ENCODE measurements at regions not wholly inside any gene's neighbourhood (a gene's known extent, or its start where the extent isn't known, plus 50 kb on each side); places are given as distances from the start of the nearest gene placed in this dataset.

DNA sequence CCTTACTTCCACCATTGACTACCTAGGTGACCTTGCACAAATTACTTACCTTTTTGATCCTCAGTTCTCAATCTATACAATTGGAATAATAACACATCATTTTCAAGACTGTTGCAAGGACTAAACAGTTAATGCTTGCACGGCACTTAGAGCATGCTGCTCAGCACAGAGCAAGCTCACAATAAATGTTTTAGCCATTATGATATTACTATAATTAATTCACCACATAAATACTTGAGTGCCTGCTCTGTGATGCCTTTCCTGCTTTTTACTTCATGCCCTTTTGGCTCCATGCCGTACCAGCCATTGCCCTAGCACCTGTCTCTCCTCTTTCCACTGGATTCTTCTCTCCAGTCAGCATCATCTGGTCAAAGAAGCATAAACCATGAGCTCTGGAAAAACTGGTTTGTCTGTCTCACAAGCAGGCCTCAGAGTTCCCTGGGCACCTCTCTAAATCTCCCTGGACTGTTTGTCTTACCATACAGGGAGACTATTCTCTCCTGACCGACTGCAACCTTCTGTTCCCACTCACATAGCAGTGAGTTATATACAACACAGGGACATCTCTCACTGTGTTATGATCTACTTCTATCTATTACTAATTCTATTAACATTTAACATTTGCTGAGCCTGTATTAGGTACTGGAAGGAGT lies 260.4 kb upstream of the ADRA1B start:
- H3K4me1 ChIP-seq (ENCODE audit: insufficient read depth, poor library complexity, severe bottlenecking): no peaks in the 10 kb centered on the region
- no peak for TF ChIP-seq CTCF (IDR thresholded peaks at IDR 0.05; ENCODE audit: poor library complexity, severe bottlenecking)
- ATAC-seq (ENCODE audit: low read depth) (no peak), DNase-seq (ENCODE audit: low spot score) (no peak)
- no peaks in the 10 kb centered on the region for H3K27me3 ChIP-seq (ENCODE audit: insufficient read depth, poor library complexity, severe bottlenecking)
- no peak overlapping the region for H3K27ac ChIP-seq (ENCODE audit: poor library complexity, severe bottlenecking)
- peaks cover 2% of the 10 kb centered on the region for H3K9me3 ChIP-seq (ENCODE audit: severe bottlenecking)
- H3K36me3 ChIP-seq (ENCODE audit: low read depth): no peaks in the 10 kb centered on the region
- H3K4me3 ChIP-seq (ENCODE audit: severe bottlenecking): no peak overlapping the region

DNA sequence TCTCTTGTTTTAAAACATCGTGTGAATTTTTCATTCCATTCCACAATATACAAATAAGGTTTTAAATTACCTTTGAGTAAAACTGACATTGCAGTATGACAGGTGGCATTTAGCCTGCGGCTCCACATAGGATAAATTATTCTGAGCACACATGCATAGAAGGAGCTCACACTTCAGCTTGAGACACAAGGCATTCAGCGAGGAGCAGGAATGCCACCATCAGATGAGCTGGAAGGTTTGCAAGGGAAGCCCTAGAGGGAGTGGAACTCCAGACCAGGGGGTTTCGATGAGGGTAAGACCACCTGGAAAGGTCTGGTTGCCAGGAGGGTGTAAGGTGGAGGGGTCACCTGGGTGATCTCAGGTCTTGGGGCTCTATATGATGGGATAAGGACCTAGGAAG lies 259.0 kb upstream of the ADRA1B start:
- Histone ChIP-seq H3K9me3 (ENCODE audit: severe bottlenecking) (peaks cover 2% of the 10 kb centered on the region), H3K4me1 (ENCODE audit: insufficient read depth, poor library complexity, severe bottlenecking) (no peaks in the 10 kb centered on the region), H3K27ac (ENCODE audit: poor library complexity, severe bottlenecking) (no peak overlapping the region), H3K4me3 (ENCODE audit: severe bottlenecking) (no peak overlapping the region), H3K36me3 (ENCODE audit: low read depth) (no peaks in the 10 kb centered on the region), H3K27me3 (ENCODE audit: insufficient read depth, poor library complexity, severe bottlenecking) (no peaks in the 10 kb centered on the region)
- no peak for DNase-seq (ENCODE audit: low spot score)
- no peak for TF ChIP-seq CTCF (IDR thresholded peaks at IDR 0.05; ENCODE audit: poor library complexity, severe bottlenecking)
- ATAC-seq (ENCODE audit: low read depth): no peak

GRCh38 chr5:159657771-159658170 lies 258.5 kb upstream of the ADRA1B start:
- no peak overlapping the region for H3K4me3 ChIP-seq (ENCODE audit: severe bottlenecking)
- no peak overlapping the region for H3K27ac ChIP-seq (ENCODE audit: poor library complexity, severe bottlenecking)
- peaks cover 2% of the 10 kb centered on the region for H3K9me3 ChIP-seq (ENCODE audit: severe bottlenecking)
- no peaks in the 10 kb centered on the region for H3K27me3 ChIP-seq (ENCODE audit: insufficient read depth, poor library complexity, severe bottlenecking)
- TF ChIP-seq CTCF (IDR thresholded peaks at IDR 0.05; ENCODE audit: poor library complexity, severe bottlenecking): no peak
- ATAC-seq (ENCODE audit: low read depth): no peak
- no peaks in the 10 kb centered on the region for H3K4me1 ChIP-seq (ENCODE audit: insufficient read depth, poor library complexity, severe bottlenecking)
- H3K36me3 ChIP-seq (ENCODE audit: low read depth): no peaks in the 10 kb centered on the region
- no peak for DNase-seq (ENCODE audit: low spot score)

DNA sequence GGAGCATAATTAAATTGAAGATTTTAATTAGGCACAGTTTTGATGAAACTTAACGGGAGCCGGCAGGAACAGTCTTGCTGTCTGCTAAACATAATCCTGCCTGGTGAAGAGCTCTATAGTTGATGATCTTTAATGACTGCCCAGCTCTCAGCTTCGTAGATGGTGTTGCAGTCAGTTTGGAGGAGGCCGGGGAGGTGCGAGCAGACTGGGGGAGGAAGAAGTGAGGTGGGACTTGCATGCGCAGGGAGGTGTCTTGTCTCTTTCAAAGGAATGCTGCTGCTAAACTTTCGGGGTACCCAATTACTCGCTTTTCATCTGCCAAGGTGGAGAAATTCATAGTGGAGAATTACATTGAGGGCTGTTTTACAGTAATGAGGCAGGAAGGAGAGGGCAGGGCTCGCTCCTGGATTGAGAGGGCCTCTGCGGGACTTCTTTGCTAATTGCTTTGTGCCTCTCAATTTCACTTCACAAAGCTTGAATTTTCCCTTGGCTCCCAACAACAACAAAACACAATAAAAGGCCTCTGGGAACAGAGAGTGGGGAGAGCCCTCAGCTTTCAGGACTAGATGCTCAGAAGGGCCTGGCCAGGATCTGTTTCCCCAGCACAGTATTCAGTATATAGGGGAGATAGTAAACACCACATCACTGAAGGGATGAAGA lies 257.9 kb upstream of the ADRA1B start:
- H3K27ac ChIP-seq (ENCODE audit: poor library complexity, severe bottlenecking): no peak overlapping the region
- no peak for TF ChIP-seq CTCF (IDR thresholded peaks at IDR 0.05; ENCODE audit: poor library complexity, severe bottlenecking)
- no peak for ATAC-seq (ENCODE audit: low read depth)
- no peaks in the 10 kb centered on the region for H3K36me3 ChIP-seq (ENCODE audit: low read depth)
- H3K9me3 ChIP-seq (ENCODE audit: severe bottlenecking): peaks cover 2% of the 10 kb centered on the region
- no peaks in the 10 kb centered on the region for H3K27me3 ChIP-seq (ENCODE audit: insufficient read depth, poor library complexity, severe bottlenecking)
- H3K4me3 ChIP-seq (ENCODE audit: severe bottlenecking): no peak overlapping the region
- no peak for DNase-seq (ENCODE audit: low spot score)
- no peaks in the 10 kb centered on the region for H3K4me1 ChIP-seq (ENCODE audit: insufficient read depth, poor library complexity, severe bottlenecking)

DNA sequence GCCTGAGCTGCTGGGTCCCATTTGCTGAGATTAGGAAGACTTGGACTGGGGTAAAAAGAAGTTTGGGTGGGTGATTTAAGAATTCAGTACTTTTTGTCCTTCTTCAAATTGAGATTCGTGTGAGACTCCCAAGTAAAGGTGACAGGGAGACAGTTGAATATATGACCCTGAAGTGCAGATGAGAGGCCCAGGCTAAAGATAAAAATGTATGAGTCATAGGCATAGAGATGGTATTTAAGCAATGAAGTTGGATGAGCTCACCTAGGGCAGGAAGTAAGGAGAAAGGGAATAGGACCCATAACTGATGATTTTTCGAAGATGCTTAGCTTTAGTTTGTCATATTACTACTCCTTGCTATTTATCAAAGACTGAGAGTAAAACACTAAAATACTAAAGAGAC lies 255.9 kb upstream of the ADRA1B start:
- Histone ChIP-seq H3K4me3 (ENCODE audit: severe bottlenecking) (no peak overlapping the region), H3K4me1 (ENCODE audit: insufficient read depth, poor library complexity, severe bottlenecking) (no peaks in the 10 kb centered on the region), H3K9me3 (ENCODE audit: severe bottlenecking) (no peaks in the 10 kb centered on the region), H3K36me3 (ENCODE audit: low read depth) (no peaks in the 10 kb centered on the region), H3K27ac (ENCODE audit: poor library complexity, severe bottlenecking) (no peak overlapping the region), H3K27me3 (ENCODE audit: insufficient read depth, poor library complexity, severe bottlenecking) (no peaks in the 10 kb centered on the region)
- no peak for TF ChIP-seq CTCF (IDR thresholded peaks at IDR 0.05; ENCODE audit: poor library complexity, severe bottlenecking)
- ATAC-seq (ENCODE audit: low read depth): peak; percentile 98
- no peak for DNase-seq (ENCODE audit: low spot score)
